HepG2 (cell line): ENCODE measurements at regions not wholly inside any gene's neighbourhood (a gene's known extent, or its start where the extent isn't known, plus 50 kb on each side); places are given as distances from the start of the nearest gene placed in this dataset.

Source experiments
- CEBPB ChIP-seq: IDR thresholded peaks from 2 replicates; pipeline ENCODE4 v1.6.1; 2011; ENCODE audit warnings: low read depth, low read length, improper control_type of control experiment, borderline replicate concordance
- CREB1 ChIP-seq, 2 experiments: fragments of 450-650 bp in 1 of 2; IDR thresholded peaks; 2 replicates each; pipeline ENCODE4 v1.6.1; 2016 to 2017; ENCODE audit warnings: control low read depth in 1 of 2, mild to moderate bottlenecking in 1 of 2, missing compliant biosample characterization in 1 of 2, missing genetic modification characterization in 1 of 2
- E2F2 ChIP-seq: sonication (generic); formaldehyde crosslinking; IDR thresholded peaks from 2 replicates; pipeline ENCODE4 v1.4.0; 2020; ENCODE audit warnings: missing genetic modification reagents, borderline replicate concordance
- FOXA3 ChIP-seq: IDR thresholded peaks from 2 replicates; pipeline ENCODE4 v1.6.1; 2016; ENCODE audit warnings: missing genetic modification reagents, missing compliant biosample characterization
- NR3C1 ChIP-seq: sonication (generic); formaldehyde crosslinking; IDR thresholded peaks from 2 replicates; pipeline ENCODE4 v1.4.0; 2020; ENCODE audit warnings: missing genetic modification reagents
- SATB2 ChIP-seq: sonication (generic); formaldehyde crosslinking; IDR thresholded peaks from 2 replicates; pipeline ENCODE4 v1.5.0; 2020; ENCODE audit warnings: missing genetic modification reagents
- TAF1 ChIP-seq: sonication (generic); formaldehyde crosslinking; IDR thresholded peaks from 2 replicates; pipeline ENCODE4 v1.4.0; 2020; ENCODE audit warnings: missing genetic modification reagents
- USF2 ChIP-seq, 2 experiments: sonication (generic) in 1 of 2; formaldehyde crosslinking in 1 of 2; IDR thresholded peaks; 2 replicates each; pipeline versions ENCODE4 v1.5.1 to v1.6.1; 2011 to 2020; ENCODE audit warnings: borderline replicate concordance in 1 of 2, low read depth in 1 of 2, low read length in 1 of 2, mild to moderate bottlenecking in 1 of 2, missing genetic modification reagents in 1 of 2, moderate library complexity in 1 of 2
- ZC3H4 ChIP-seq: sonication (generic); formaldehyde crosslinking; IDR thresholded peaks from 2 replicates; pipeline ENCODE4 v1.4.0; 2020; ENCODE audit warnings: missing genetic modification reagents, borderline replicate concordance
- ZHX1 ChIP-seq: sonication (generic); formaldehyde crosslinking; IDR thresholded peaks from 2 replicates; pipeline ENCODE4 v1.8.1; 2022; ENCODE audit warnings: low read depth, mild to moderate bottlenecking, missing genetic modification reagents
- ZNF274 ChIP-seq: sonication (generic); formaldehyde crosslinking; IDR thresholded peaks from 2 replicates; pipeline ENCODE4 v1.5.1; 2020; ENCODE audit warnings: mild to moderate bottlenecking, missing genetic modification reagents
- ZNF431 ChIP-seq: sonication (generic); formaldehyde crosslinking; IDR thresholded peaks from 2 replicates; pipeline ENCODE4 v1.9.0; 2022; ENCODE audit warnings: missing genetic modification reagents, low read depth, mild to moderate bottlenecking, borderline replicate concordance
- TF ChIP-seq, protein P1 (sequence below): sonication (generic); formaldehyde crosslinking; IDR thresholded peaks from 2 replicates; pipeline ENCODE4 v1.5.0; 2020; ENCODE audit warnings: mild to moderate bottlenecking, missing genetic modification reagents, moderate library complexity
- TF ChIP-seq, protein P2 (sequence below): sonication (generic); formaldehyde crosslinking; IDR thresholded peaks from 2 replicates; pipeline ENCODE4 v1.8.1; 2023; ENCODE audit warnings: mild to moderate bottlenecking, missing genetic modification reagents, borderline replicate concordance

- TF ChIP-seq SATB2 (CRISPR knock-in tag) (no peak), USF2 (IDR thresholded peaks at IDR 0.05; ENCODE audit: low read depth, low read length) (no peak), USF2 (CRISPR knock-in tag; IDR thresholded peaks at IDR 0.05; ENCODE audit: borderline replicate concordance) (no peak), CEBPB (no peak), NR3C1 (CRISPR knock-in tag) (no peak), E2F2 (CRISPR knock-in tag) (no peak), ZNF431 (CRISPR knock-in tag) (no peak), ZC3H4 (CRISPR knock-in tag) (no peak), CREB1 (IDR thresholded peaks at IDR 0.05) (no peak), CREB1 (CRISPR knock-in tag; IDR thresholded peaks at IDR 0.05) (no peak), FOXA3 (CRISPR knock-in tag) (no peak), ZHX1 (CRISPR knock-in tag) (no peak), ZNF274 (no peak), TAF1 (CRISPR knock-in tag) (no peak)
- TF ChIP-seq, protein P1, sequence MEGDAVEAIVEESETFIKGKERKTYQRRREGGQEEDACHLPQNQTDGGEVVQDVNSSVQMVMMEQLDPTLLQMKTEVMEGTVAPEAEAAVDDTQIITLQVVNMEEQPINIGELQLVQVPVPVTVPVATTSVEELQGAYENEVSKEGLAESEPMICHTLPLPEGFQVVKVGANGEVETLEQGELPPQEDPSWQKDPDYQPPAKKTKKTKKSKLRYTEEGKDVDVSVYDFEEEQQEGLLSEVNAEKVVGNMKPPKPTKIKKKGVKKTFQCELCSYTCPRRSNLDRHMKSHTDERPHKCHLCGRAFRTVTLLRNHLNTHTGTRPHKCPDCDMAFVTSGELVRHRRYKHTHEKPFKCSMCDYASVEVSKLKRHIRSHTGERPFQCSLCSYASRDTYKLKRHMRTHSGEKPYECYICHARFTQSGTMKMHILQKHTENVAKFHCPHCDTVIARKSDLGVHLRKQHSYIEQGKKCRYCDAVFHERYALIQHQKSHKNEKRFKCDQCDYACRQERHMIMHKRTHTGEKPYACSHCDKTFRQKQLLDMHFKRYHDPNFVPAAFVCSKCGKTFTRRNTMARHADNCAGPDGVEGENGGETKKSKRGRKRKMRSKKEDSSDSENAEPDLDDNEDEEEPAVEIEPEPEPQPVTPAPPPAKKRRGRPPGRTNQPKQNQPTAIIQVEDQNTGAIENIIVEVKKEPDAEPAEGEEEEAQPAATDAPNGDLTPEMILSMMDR, result no peak
- TF ChIP-seq, protein P2, sequence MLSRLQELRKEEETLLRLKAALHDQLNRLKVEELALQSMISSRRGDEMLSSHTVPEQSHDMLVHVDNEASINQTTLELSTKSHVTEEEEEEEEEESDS (CRISPR knock-in tag), result no peak
Observed at GRCh38 chr1:94656967-94657366, 115.4 kb upstream of the F3 start.
